ENCODE measurements at regions not wholly inside any gene's neighbourhood (a gene's known extent, or its start where the extent isn't known, plus 50 kb on each side); places are given as distances from the start of the nearest gene placed in this dataset.

Small RNA genes lying in the stretch of these regions (small RNA-seq; reads per million reads assigned to genes)
- gene AC010881.1 (0 reads per million in 3 donors), gene AC018880.2 (0 reads per million in 3 donors)
